ENCODE measurements at regions not wholly inside any gene's neighbourhood (a gene's known extent, or its start where the extent isn't known, plus 50 kb on each side); places are given as distances from the start of the nearest gene placed in this dataset.

- no peak for ATAC-seq (ENCODE audit: insufficient read depth, low FRiP score)
- DNase-seq, result no peak
- Histone ChIP-seq H3K9me3 (ENCODE audit: control insufficient read depth in 4 of 4, insufficient read depth in 3 of 4, low read length in 3 of 4) (no peaks in the 10 kb centered on the region), H3K4me1 (ENCODE audit: control insufficient read depth in 5 of 5, insufficient read depth in 5 of 5, low read length in 5 of 5) (no peaks in the 10 kb centered on the region), H3K9ac (ENCODE audit: insufficient read depth in 1 of 2, low read length in 2 of 2) (no peak overlapping the region), H3K4me3 (no peak overlapping the region), H3K27me3 (ENCODE audit: control insufficient read depth in 3 of 3, insufficient read depth in 3 of 3, low read length in 2 of 3) (peaks cover 0 to 5% (median 2%) of the 10 kb centered on the region in 3 donors), H3K36me3 (ENCODE audit: control insufficient read depth in 4 of 4, insufficient read depth in 4 of 4, low read length in 4 of 4) (no peaks in the 10 kb centered on the region), H3K27ac (ENCODE audit: low read depth in 1 of 2, low read length in 1 of 2) (no peak overlapping the region)
- TF ChIP-seq CTCF (IDR thresholded peaks at IDR 0.05; ENCODE audit: control extremely low read depth, extremely low read depth), result no peak
- WGBS, 2 donors, result 79 to 91% methylated on average over 8 of the region's 8 CpGs
Observed at GRCh38 chr14:97230051-97230450, 432.9 kb downstream of the VRK1 start.

GRCh38 chr14:97233319-97233985 lies 436.3 kb downstream of the VRK1 start:
- WGBS, 2 donors, result 82% methylated on average over 9 of the region's 9 CpGs
- ATAC-seq (ENCODE audit: insufficient read depth, low FRiP score), result no peak
- no peak for TF ChIP-seq CTCF (IDR thresholded peaks at IDR 0.05; ENCODE audit: control extremely low read depth, extremely low read depth)

GRCh38 chr14:97246648-97247047 lies 449.5 kb downstream of the VRK1 start:
- no peak overlapping the region for H3K9ac ChIP-seq (ENCODE audit: insufficient read depth in 1 of 2, low read length in 2 of 2)
- no peak for TF ChIP-seq CTCF (IDR thresholded peaks at IDR 0.05; ENCODE audit: control extremely low read depth, extremely low read depth)
- no peak overlapping the region for H3K4me3 ChIP-seq
- DNase-seq, result no peak
- no peak for ATAC-seq (ENCODE audit: insufficient read depth, low FRiP score)
- 83 to 94% methylated on average over 7 of the region's 7 CpGs for WGBS, 2 donors
- H3K27ac ChIP-seq (ENCODE audit: low read depth in 1 of 2, low read length in 1 of 2), result no peak overlapping the region
- no peaks in the 10 kb centered on the region for H3K27me3 ChIP-seq (ENCODE audit: control insufficient read depth in 3 of 3, insufficient read depth in 3 of 3, low read length in 2 of 3)
- H3K9me3 ChIP-seq (ENCODE audit: control insufficient read depth in 4 of 4, insufficient read depth in 3 of 4, low read length in 3 of 4), result no peaks in the 10 kb centered on the region
- H3K4me1 ChIP-seq (ENCODE audit: control insufficient read depth in 5 of 5, insufficient read depth in 5 of 5, low read length in 5 of 5), result no peaks in the 10 kb centered on the region
- no peaks in the 10 kb centered on the region for H3K36me3 ChIP-seq (ENCODE audit: control insufficient read depth in 4 of 4, insufficient read depth in 4 of 4, low read length in 4 of 4)

More at GRCh38 chr14:97233319-97233985, 436.3 kb downstream of the VRK1 start:
- peaks cover 0 to 3% (median 0%) of the 10 kb centered on the region in 4 donors for H3K9me3 ChIP-seq (ENCODE audit: control insufficient read depth in 4 of 4, insufficient read depth in 3 of 4, low read length in 3 of 4)
- no peak overlapping the region for H3K9ac ChIP-seq (ENCODE audit: insufficient read depth in 1 of 2, low read length in 2 of 2)
- H3K4me3 ChIP-seq, result no peak overlapping the region
- no peak overlapping the region for H3K27ac ChIP-seq (ENCODE audit: low read depth in 1 of 2, low read length in 1 of 2)
- DNase-seq, result no peak
- no peaks in the 10 kb centered on the region for H3K36me3 ChIP-seq (ENCODE audit: control insufficient read depth in 4 of 4, insufficient read depth in 4 of 4, low read length in 4 of 4)
- no peaks in the 10 kb centered on the region for H3K4me1 ChIP-seq (ENCODE audit: control insufficient read depth in 5 of 5, insufficient read depth in 5 of 5, low read length in 5 of 5)
- peaks cover 0 to 4% (median 2%) of the 10 kb centered on the region in 3 donors for H3K27me3 ChIP-seq (ENCODE audit: control insufficient read depth in 3 of 3, insufficient read depth in 3 of 3, low read length in 2 of 3)

GRCh38 chr14:97248973-97249372 lies 451.8 kb downstream of the VRK1 start:
- Histone ChIP-seq H3K27me3 (ENCODE audit: control insufficient read depth in 3 of 3, insufficient read depth in 3 of 3, low read length in 2 of 3) (no peaks in the 10 kb centered on the region), H3K36me3 (ENCODE audit: control insufficient read depth in 4 of 4, insufficient read depth in 4 of 4, low read length in 4 of 4) (no peaks in the 10 kb centered on the region), H3K9ac (ENCODE audit: insufficient read depth in 1 of 2, low read length in 2 of 2) (no peak overlapping the region), H3K4me1 (ENCODE audit: control insufficient read depth in 5 of 5, insufficient read depth in 5 of 5, low read length in 5 of 5) (no peaks in the 10 kb centered on the region), H3K4me3 (no peak overlapping the region), H3K9me3 (ENCODE audit: control insufficient read depth in 4 of 4, insufficient read depth in 3 of 4, low read length in 3 of 4) (peaks cover 0 to 3% (median 1%) of the 10 kb centered on the region in 4 donors), H3K27ac (ENCODE audit: low read depth in 1 of 2, low read length in 1 of 2) (no peak overlapping the region)
- no peak for ATAC-seq (ENCODE audit: insufficient read depth, low FRiP score)
- no peak for DNase-seq
- 86 to 93% methylated on average over 5 of the region's 5 CpGs for WGBS, 2 donors
- TF ChIP-seq CTCF (IDR thresholded peaks at IDR 0.05; ENCODE audit: control extremely low read depth, extremely low read depth), result no peak

All from lung (tissue), 11 donors.